ENCODE measurements at regions not wholly inside any gene's neighbourhood (a gene's known extent, or its start where the extent isn't known, plus 50 kb on each side); places are given as distances from the start of the nearest gene placed in this dataset.

- no peak for DNase-seq (ENCODE audit: extremely low read depth, insufficient read length)
- no peaks in the 10 kb centered on the region for H3K27me3 ChIP-seq (replicated peaks; ENCODE audit: control insufficient read depth, insufficient read depth, low read length)
- H3K4me3 ChIP-seq (replicated peaks; ENCODE audit: low read depth, low read length) = no peak overlapping the region
- TF ChIP-seq, protein P1, sequence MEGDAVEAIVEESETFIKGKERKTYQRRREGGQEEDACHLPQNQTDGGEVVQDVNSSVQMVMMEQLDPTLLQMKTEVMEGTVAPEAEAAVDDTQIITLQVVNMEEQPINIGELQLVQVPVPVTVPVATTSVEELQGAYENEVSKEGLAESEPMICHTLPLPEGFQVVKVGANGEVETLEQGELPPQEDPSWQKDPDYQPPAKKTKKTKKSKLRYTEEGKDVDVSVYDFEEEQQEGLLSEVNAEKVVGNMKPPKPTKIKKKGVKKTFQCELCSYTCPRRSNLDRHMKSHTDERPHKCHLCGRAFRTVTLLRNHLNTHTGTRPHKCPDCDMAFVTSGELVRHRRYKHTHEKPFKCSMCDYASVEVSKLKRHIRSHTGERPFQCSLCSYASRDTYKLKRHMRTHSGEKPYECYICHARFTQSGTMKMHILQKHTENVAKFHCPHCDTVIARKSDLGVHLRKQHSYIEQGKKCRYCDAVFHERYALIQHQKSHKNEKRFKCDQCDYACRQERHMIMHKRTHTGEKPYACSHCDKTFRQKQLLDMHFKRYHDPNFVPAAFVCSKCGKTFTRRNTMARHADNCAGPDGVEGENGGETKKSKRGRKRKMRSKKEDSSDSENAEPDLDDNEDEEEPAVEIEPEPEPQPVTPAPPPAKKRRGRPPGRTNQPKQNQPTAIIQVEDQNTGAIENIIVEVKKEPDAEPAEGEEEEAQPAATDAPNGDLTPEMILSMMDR (IDR thresholded peaks at IDR 0.05; ENCODE audit: insufficient read depth, low read length, poor library complexity, severe bottlenecking) = no peak
- H3K36me3 ChIP-seq (ENCODE audit: control insufficient read depth, insufficient read depth, low read length) = no peaks in the 10 kb centered on the region
These were observed 248.6 kb downstream of the NR4A2 start for GRCh38 chr2:156083763-156084493.

- H3K27me3 ChIP-seq (replicated peaks; ENCODE audit: control insufficient read depth, insufficient read depth, low read length) = no peaks in the 10 kb centered on the region
- DNase-seq (ENCODE audit: extremely low read depth, insufficient read length) = no peak
- H3K4me3 ChIP-seq (replicated peaks; ENCODE audit: low read depth, low read length) = no peak overlapping the region
- no peaks in the 10 kb centered on the region for H3K36me3 ChIP-seq (ENCODE audit: control insufficient read depth, insufficient read depth, low read length)
- TF ChIP-seq, protein P1 (IDR thresholded peaks at IDR 0.05; ENCODE audit: insufficient read depth, low read length, poor library complexity, severe bottlenecking) = no peak
These were observed 252.7 kb downstream of the NR4A2 start for GRCh38 chr2:156079845-156080244.

GRCh38 chr2:156077041-156077742, 255.3 kb downstream of the NR4A2 start:
- Histone ChIP-seq H3K27me3 (replicated peaks; ENCODE audit: control insufficient read depth, insufficient read depth, low read length) (no peaks in the 10 kb centered on the region), H3K4me3 (replicated peaks; ENCODE audit: low read depth, low read length) (no peak overlapping the region), H3K36me3 (ENCODE audit: control insufficient read depth, insufficient read depth, low read length) (no peaks in the 10 kb centered on the region)
- DNase-seq (ENCODE audit: extremely low read depth, insufficient read length) = no peak
- TF ChIP-seq, protein P1 (IDR thresholded peaks at IDR 0.05; ENCODE audit: insufficient read depth, low read length, poor library complexity, severe bottlenecking) = no peak

DNA sequence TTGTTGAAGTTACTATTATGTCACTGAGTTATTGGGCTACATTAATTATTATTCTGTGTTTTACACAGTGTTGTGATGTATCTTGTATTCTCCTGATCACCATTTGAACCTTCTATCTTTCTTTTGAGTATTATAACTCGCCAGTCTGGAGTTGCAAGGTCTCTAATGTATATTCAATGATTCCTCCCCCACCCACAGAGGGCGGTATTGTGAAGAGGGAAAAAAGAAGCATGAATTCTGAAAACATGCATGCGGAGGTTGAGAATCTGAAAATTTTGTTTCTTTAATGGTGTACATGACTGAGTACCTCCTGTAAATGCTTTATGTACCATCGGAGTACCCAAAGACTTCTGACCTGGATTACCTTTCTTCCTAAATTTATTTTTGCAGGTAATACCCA, 266.6 kb downstream of the NR4A2 start:
- TF ChIP-seq, protein P1 (IDR thresholded peaks at IDR 0.05; ENCODE audit: insufficient read depth, low read length, poor library complexity, severe bottlenecking) = peak; percentile 42
- H3K27me3 ChIP-seq (replicated peaks; ENCODE audit: control insufficient read depth, insufficient read depth, low read length) = no peaks in the 10 kb centered on the region
- no peak overlapping the region for H3K4me3 ChIP-seq (replicated peaks; ENCODE audit: low read depth, low read length)
- DNase-seq (ENCODE audit: extremely low read depth, insufficient read length) = no peak
- no peaks in the 10 kb centered on the region for H3K36me3 ChIP-seq (ENCODE audit: control insufficient read depth, insufficient read depth, low read length)

DNA sequence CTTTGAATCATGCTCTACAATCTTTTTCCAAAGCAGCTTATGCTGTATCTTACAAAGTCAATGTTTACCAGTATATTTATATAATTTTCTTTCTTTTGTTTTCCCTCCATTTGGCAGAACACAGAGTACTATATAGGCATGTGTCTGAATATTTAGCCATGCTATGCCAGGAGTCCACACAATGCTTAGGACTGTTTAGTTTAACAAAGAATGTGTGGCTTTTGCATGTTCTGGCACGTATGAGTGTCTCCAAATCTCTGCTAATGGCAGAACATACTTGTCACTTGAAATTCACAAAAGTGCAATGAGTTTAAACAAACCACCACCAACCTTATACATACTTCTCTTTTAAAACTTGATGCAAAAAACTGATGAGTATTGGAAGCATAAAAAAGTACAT, 268.0 kb downstream of the NR4A2 start:
- no peaks in the 10 kb centered on the region for H3K36me3 ChIP-seq (ENCODE audit: control insufficient read depth, insufficient read depth, low read length)
- no peak overlapping the region for H3K4me3 ChIP-seq (replicated peaks; ENCODE audit: low read depth, low read length)
- no peak for DNase-seq (ENCODE audit: extremely low read depth, insufficient read length)
- no peaks in the 10 kb centered on the region for H3K27me3 ChIP-seq (replicated peaks; ENCODE audit: control insufficient read depth, insufficient read depth, low read length)
- TF ChIP-seq, protein P1 (IDR thresholded peaks at IDR 0.05; ENCODE audit: insufficient read depth, low read length, poor library complexity, severe bottlenecking) = no peak
